Transverse colon (tissue), 4 donors: ENCODE measurements at regions not wholly inside any gene's neighbourhood (a gene's known extent, or its start where the extent isn't known, plus 50 kb on each side); places are given as distances from the start of the nearest gene placed in this dataset.

Source experiments
- DNase-seq: peaks from one replicate; pipeline ENCODE4 v3.0.0-alpha.2; 2019
- H3K27ac ChIP-seq, 4 donors: fragments of 200-600 bp; sonication (generic); 2 replicates each; pipeline ENCODE4 v1.5.1; 2016 to 2018; ENCODE audit warnings: inconsistent platforms in 4 of 4
- H3K27me3 ChIP-seq: fragments of 200-600 bp; sonication (generic); 2 replicates; pipeline ENCODE4 v1.5.1; 2017; ENCODE audit warnings: inconsistent platforms
- H3K36me3 ChIP-seq, 4 donors: fragments of 200-600 bp; sonication (generic); 2 replicates each; pipeline ENCODE4 v1.5.1; 2017 to 2019; ENCODE audit warnings: inconsistent platforms in 4 of 4
- H3K4me1 ChIP-seq, 4 donors: fragments of 200-600 bp; sonication (generic); 2 replicates each; pipeline ENCODE4 v1.5.1; 2017 to 2020; ENCODE audit warnings: inconsistent platforms in 4 of 4
- H3K4me3 ChIP-seq, 4 donors: fragments of 200-600 bp; sonication (generic); 1 replicate in 1 of 4; 2 replicates in 3 of 4; pipeline versions ENCODE4 v1.5.1 to v1.6.1; 2017 to 2019; ENCODE audit warnings: inconsistent platforms in 4 of 4
- H3K9me3 ChIP-seq, 2 donors: fragments of 200-600 bp; sonication (generic); 2 replicates each; pipeline ENCODE4 v1.5.1; 2017 to 2019; ENCODE audit warnings: inconsistent platforms in 2 of 2
- EP300 ChIP-seq: sonication (generic); formaldehyde crosslinking; IDR thresholded peaks from one replicate; pipeline ENCODE4 v1.6.1; 2017; ENCODE audit warnings: antibody characterized with exemption, low read depth
- POLR2A ChIP-seq: fragments of 450-650 bp; IDR thresholded peaks from one replicate; pipeline ENCODE4 v1.6.1; 2016; ENCODE audit warnings: antibody characterized with exemption, mild to moderate bottlenecking, moderate library complexity
- POLR2AphosphoS5 ChIP-seq, 3 donors: sonication (generic); formaldehyde crosslinking; IDR thresholded peaks; one replicate each; pipeline ENCODE4 v1.6.1; 2016; ENCODE audit warnings: antibody characterized with exemption in 3 of 3
- WGBS, 2 donors: methylation state at CpG; one replicate each; pipeline ENCODE4 v1.1.5; 2018; ENCODE audit warnings: low coverage in 1 of 2; 5-methylcytosine and 5-hydroxymethylcytosine counted together
- in situ Hi-C, 4 donors: fragments of 200-750 bp; cut with MboI; loops; one replicate each; pipeline versions ENCODE4 v1.15.0 to v1.15.1; 2017; ENCODE audit warnings: low sequenced_read_pairs in 3 of 4, low pct_ligation_motif_present in 1 of 4, low pct_unique_long_range_greater_than_20kb in 1 of 4
- intact Hi-C: fragments of 100-400 bp; cut with DNase I; formaldehyde crosslinking; loops from one replicate; pipeline ENCODE4 v1.15.1; 2023; ENCODE audit warnings: low total_unique reads
- TF ChIP-seq, protein P1 (sequence below), 5 experiments: fragments of 200-600 bp in 3 of 5; fragments of 450-650 bp in 2 of 5; sonication (generic) in 3 of 5; IDR thresholded peaks; 1 replicate in 2 of 5; 2 replicates in 3 of 5; pipeline ENCODE4 v1.5.1; 2016 to 2017; ENCODE audit warnings: antibody characterized with exemption in 5 of 5, inconsistent platforms in 3 of 5, mild to moderate bottlenecking in 2 of 5, moderate library complexity in 1 of 5

GRCh38 chr18:50456285-50456684, 81.4 kb downstream of the SKA1 start:
- Histone ChIP-seq H3K36me3 (no peaks in the 10 kb centered on the region), H3K4me1 (no peaks in the 10 kb centered on the region), H3K9me3 (no peaks in the 10 kb centered on the region), H3K27ac (no peak overlapping the region), H3K27me3 (no peaks in the 10 kb centered on the region), H3K4me3 (no peak overlapping the region)
- WGBS, 2 donors = 47 to 90% methylated on average over 2 to 4 of the region's 4 CpGs
- in situ Hi-C loops = no loop called here
- TF ChIP-seq, protein P1, sequence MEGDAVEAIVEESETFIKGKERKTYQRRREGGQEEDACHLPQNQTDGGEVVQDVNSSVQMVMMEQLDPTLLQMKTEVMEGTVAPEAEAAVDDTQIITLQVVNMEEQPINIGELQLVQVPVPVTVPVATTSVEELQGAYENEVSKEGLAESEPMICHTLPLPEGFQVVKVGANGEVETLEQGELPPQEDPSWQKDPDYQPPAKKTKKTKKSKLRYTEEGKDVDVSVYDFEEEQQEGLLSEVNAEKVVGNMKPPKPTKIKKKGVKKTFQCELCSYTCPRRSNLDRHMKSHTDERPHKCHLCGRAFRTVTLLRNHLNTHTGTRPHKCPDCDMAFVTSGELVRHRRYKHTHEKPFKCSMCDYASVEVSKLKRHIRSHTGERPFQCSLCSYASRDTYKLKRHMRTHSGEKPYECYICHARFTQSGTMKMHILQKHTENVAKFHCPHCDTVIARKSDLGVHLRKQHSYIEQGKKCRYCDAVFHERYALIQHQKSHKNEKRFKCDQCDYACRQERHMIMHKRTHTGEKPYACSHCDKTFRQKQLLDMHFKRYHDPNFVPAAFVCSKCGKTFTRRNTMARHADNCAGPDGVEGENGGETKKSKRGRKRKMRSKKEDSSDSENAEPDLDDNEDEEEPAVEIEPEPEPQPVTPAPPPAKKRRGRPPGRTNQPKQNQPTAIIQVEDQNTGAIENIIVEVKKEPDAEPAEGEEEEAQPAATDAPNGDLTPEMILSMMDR (IDR thresholded peaks at IDR 0.05) = no peak
- no peak for TF ChIP-seq POLR2AphosphoS5 (IDR thresholded peaks at IDR 0.05)
- intact Hi-C loops = no loop called here
- DNase-seq = no peak

DNA sequence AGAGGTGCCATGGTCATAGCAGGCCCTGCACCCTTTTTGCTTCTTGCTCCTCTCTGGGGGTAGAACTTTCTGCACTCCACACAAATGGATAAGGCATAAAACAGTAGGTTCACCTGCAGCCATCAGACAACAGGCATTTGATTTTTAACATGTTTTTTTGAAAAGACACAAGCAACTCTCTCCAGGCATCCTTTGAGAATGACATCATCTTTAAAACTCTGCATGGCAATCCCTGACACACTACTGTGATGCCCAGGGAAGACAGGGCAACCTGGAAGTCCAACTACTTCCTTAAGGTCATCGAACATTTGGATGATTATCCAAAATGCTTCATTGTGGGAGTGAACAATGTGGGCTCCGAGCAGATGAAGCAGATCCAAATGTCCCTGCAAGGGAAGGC, 82.8 kb downstream of the SKA1 start:
- H3K27ac ChIP-seq = no peak overlapping the region
- no peak for DNase-seq
- no peaks in the 10 kb centered on the region for H3K4me1 ChIP-seq
- intact Hi-C loops (no loop called here), in situ Hi-C loops (no loop called here)
- WGBS, 2 donors = 81% methylated on average over 2 of the region's 2 CpGs; no CpG with 5 or more reads in 1 of the 2 donors
- no peaks in the 10 kb centered on the region for H3K27me3 ChIP-seq
- TF ChIP-seq, protein P1 (IDR thresholded peaks at IDR 0.05) = no peak
- TF ChIP-seq POLR2AphosphoS5 (IDR thresholded peaks at IDR 0.05) = no peak
- TF ChIP-seq POLR2A = no peak
- TF ChIP-seq EP300 = no peak
- no peaks in the 10 kb centered on the region for H3K36me3 ChIP-seq
- no peaks in the 10 kb centered on the region for H3K9me3 ChIP-seq
- no peak overlapping the region for H3K4me3 ChIP-seq

DNA sequence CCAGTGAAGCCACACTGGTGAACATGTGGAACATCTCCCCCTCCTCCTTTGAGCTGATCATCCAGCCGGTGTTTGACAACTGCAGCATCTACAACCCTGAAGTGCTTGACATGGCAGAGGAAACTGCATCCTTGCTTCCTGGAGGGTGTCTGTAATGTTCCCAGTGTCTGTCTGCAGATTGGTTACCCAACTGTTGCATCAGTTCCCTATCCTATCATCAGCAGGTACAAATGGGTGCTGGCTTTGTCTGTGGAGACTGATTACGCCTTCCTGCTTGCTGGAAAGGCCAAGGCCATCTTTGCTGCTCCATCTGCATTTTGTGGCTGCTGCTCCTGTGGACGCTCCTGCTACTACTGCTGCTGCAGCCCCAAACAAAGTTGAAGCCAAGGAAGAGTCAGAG, 83.5 kb downstream of the SKA1 start:
- WGBS, 2 donors = 79% methylated on average over 3 of the region's 3 CpGs; no CpG with 5 or more reads in 1 of the 2 donors
- no peak for DNase-seq
- H3K27ac ChIP-seq = no peak overlapping the region
- no peak for TF ChIP-seq POLR2AphosphoS5 (IDR thresholded peaks at IDR 0.05)
- H3K27me3 ChIP-seq = no peaks in the 10 kb centered on the region
- no peaks in the 10 kb centered on the region for H3K9me3 ChIP-seq
- H3K4me1 ChIP-seq = no peaks in the 10 kb centered on the region
- in situ Hi-C loops = no loop called here
- H3K36me3 ChIP-seq = no peaks in the 10 kb centered on the region
- intact Hi-C loops = no loop called here
- H3K4me3 ChIP-seq = no peak overlapping the region

DNA sequence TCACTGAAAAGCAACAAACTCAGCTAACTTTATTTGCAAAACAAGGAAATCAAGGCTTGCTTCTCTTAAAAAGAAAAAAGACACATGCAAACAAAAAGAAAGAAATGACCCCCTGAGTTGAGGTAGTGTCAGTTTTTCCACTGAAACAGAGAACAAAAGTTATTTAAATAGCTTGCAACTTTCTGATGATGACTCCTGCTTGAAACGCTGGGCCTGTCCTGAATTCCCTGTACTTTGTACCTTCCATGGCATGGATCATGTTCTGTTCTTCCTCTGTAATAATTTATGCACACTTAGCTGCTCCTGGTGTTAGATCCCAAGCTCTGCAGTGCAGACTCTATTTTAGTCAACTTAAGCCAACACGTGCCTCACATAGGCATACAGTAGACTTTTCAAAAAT, 84.0 kb downstream of the SKA1 start:
- TF ChIP-seq EP300 (no peak), POLR2AphosphoS5 (IDR thresholded peaks at IDR 0.05) (no peak), POLR2A (no peak)
- TF ChIP-seq, protein P1 (IDR thresholded peaks at IDR 0.05) = no peak
- no peaks in the 10 kb centered on the region for H3K4me1 ChIP-seq
- H3K4me3 ChIP-seq = no peak overlapping the region
- no peaks in the 10 kb centered on the region for H3K27me3 ChIP-seq
- intact Hi-C loops = no loop called here
- 33 to 41% methylated on average over 2 of the region's 2 CpGs for whole genome bisulfite sequencing, 2 donors
- H3K36me3 ChIP-seq = no peaks in the 10 kb centered on the region
- H3K9me3 ChIP-seq = no peaks in the 10 kb centered on the region
- no peak for DNase-seq
- no peak overlapping the region for H3K27ac ChIP-seq
- in situ Hi-C loops = no loop called here

GRCh38 chr18:50460062-50460461, 85.2 kb downstream of the SKA1 start:
- intact Hi-C loops = no loop called here

More at GRCh38 chr18:50460062-50460461, 85.2 kb downstream of the SKA1 start:
- TF ChIP-seq, protein P1 (IDR thresholded peaks at IDR 0.05) = no peak
- TF ChIP-seq POLR2A (no peak), POLR2AphosphoS5 (IDR thresholded peaks at IDR 0.05) (no peak), EP300 (no peak)
- Histone ChIP-seq H3K9me3 (no peaks in the 10 kb centered on the region), H3K27ac (no peak overlapping the region), H3K4me1 (no peaks in the 10 kb centered on the region), H3K27me3 (no peaks in the 10 kb centered on the region), H3K4me3 (no peak overlapping the region), H3K36me3 (no peaks in the 10 kb centered on the region)
- WGBS, 2 donors = 67 to 86% methylated on average over 1 to 3 of the region's 3 CpGs
- in situ Hi-C loops = no loop called here
- no peak for DNase-seq
